Right renal cortex interstitium (tissue), 3 donors: ENCODE measurements at regions not wholly inside any gene's neighbourhood (a gene's known extent, or its start where the extent isn't known, plus 50 kb on each side); places are given as distances from the start of the nearest gene placed in this dataset.

Source experiments
- DNase-seq, 3 donors: peaks; one replicate each; pipeline ENCODE4 v3.0.0-alpha.2; 2013; ENCODE audit warnings: low read depth in 3 of 3, low spot score in 2 of 3

GRCh38 chr3:10583798-10584708, 78.7 kb upstream of the ATP2B2 start:
- no peak for DNase-seq

- no peak for DNase-seq
These were observed 80.6 kb upstream of the ATP2B2 start for GRCh38 chr3:10585945-10586344.

DNA sequence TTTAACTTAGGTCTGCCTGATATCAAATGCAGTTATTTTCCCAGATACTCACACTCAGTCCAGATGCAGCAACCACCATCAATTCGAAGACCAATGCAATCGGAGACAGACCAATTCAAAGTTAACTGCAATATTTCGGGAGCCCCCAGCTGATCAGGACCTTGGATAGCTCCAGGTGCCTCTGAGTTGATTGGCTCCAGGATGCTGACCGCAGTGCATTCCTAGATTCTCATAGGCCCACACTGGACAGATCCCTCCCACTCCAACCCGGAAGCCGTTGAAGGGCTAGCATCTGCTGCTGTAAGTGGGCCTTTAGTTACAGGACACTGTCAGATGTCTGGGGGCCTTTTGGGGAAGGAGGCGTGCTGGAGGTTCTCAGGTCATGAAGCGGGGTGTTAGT, 89.5 kb upstream of the ATP2B2 start:
- DNase-seq, result peak; percentile 62 to 78 (median 63)

- DNase-seq, result no peak
These were observed 91.5 kb upstream of the ATP2B2 start for GRCh38 chr3:10596746-10597448.

GRCh38 chr3:10597733-10598132, 92.3 kb upstream of the ATP2B2 start:
- DNase-seq, result no peak

GRCh38 chr3:10599017-10599416, 93.6 kb upstream of the ATP2B2 start:
- DNase-seq, result no peak

DNA sequence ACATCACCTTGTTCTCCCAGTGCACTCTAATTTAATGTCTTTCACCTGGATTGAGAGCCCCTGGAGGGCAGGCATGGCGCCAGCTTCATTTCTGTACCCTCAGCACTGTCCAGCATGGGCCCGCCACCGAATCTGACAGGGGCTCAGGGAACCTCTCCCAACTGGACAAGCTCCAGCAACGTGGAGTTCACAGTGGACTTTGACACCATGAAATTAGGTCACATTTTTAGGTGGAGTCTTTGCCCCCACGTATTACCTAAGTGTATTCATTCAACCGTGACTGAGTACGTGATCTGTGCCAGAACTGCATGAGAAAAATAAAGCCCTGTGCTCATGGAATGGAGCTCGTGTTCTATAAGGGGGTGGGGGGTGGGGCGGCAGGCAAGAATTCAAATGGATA, 94.1 kb upstream of the ATP2B2 start:
- DNase-seq, result no peak

GRCh38 chr3:10600296-10600714, 94.9 kb upstream of the ATP2B2 start:
- DNase-seq, result no peak

DNA sequence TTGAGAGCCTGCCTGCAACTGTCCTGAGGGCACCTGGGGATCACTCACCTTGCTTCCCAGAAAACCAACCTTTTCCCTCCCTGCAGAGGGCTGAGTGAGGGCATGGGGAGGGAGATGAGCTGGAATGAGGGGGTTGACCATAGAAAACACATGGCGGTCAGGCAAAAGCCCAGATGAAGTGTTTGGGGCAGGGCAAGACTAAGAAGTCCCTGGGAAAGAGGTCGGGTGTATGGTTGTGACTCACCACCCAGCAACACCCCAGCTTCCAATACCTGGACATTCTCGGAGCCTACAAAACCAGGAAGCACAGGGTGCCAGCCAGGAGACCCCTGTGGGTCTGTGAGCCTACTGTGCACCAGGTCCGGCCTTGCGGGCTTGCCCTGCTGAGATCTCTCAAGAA, 95.3 kb upstream of the ATP2B2 start:
- DNase-seq, result no peak

GRCh38 chr3:10601151-10601856, 95.9 kb upstream of the ATP2B2 start:
- no peak for DNase-seq

DNA sequence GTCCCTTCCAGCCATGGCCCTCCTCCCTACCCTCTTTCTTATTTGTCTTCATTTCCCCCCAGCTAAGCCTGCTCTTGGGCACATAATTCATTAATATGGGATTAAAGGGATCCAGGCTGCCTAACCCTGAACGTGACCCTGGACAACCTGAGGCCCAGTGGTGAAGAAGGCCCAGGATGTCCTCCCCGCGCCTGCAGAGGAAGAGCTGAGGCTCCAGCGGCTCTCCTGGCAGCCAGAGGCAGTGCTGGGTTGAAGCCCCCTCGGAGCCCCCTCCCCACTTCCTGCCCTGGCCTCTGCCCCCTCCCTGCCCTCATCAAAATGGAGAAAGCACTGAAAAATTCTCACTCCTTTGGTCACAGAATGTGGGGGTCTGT, 96.5 kb upstream of the ATP2B2 start:
- no peak for DNase-seq

- DNase-seq, result peak in 1 of 3 donors; percentile 32
These were observed 96.9 kb upstream of the ATP2B2 start for GRCh38 chr3:10602271-10602670.

- no peak for DNase-seq
These were observed 97.7 kb upstream of the ATP2B2 start for GRCh38 chr3:10602769-10603768.

GRCh38 chr3:10609134-10609533, 103.7 kb upstream of the ATP2B2 start:
- no peak for DNase-seq

- DNase-seq, result no peak
These were observed 108.8 kb upstream of the ATP2B2 start for GRCh38 chr3:10614168-10614567.

DNA sequence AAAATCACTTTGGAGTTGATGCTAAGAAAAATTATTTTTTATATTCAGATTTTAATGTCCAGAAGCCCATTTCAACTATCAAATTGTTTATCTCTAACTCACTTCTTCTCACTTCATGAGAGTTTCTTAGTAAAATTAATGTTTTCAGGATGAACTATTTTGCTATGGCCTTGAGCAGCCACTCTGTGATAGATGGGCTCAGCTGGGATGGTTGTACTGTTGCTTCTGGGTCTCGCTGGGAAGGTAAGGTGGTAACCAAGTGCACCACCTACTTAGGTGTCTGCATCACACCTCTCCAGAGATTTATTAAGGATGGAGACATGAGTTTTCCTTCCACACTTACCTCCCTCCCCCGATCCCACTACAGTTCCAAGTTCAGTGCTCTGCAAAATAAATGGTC, 110.3 kb upstream of the ATP2B2 start:
- DNase-seq, result no peak

DNA sequence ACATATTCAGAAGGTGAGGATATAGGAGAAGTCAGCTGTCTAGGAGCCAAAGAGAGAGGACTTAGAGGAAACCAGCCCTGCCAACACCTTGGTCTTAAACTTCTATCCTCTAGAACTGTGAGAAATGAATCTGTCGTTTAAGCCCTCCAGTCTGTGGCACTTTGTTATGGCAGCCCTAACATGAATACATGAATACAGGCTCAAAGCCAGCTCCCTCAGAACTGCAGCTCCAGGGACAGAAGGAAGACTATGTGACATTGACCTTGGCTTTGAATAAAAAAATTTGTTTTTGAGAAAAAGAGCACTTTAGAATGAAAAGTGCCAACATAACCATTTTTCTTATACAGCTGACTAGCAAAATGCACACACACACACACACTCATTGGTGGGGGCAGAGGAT, 110.9 kb upstream of the ATP2B2 start:
- no peak for DNase-seq

DNA sequence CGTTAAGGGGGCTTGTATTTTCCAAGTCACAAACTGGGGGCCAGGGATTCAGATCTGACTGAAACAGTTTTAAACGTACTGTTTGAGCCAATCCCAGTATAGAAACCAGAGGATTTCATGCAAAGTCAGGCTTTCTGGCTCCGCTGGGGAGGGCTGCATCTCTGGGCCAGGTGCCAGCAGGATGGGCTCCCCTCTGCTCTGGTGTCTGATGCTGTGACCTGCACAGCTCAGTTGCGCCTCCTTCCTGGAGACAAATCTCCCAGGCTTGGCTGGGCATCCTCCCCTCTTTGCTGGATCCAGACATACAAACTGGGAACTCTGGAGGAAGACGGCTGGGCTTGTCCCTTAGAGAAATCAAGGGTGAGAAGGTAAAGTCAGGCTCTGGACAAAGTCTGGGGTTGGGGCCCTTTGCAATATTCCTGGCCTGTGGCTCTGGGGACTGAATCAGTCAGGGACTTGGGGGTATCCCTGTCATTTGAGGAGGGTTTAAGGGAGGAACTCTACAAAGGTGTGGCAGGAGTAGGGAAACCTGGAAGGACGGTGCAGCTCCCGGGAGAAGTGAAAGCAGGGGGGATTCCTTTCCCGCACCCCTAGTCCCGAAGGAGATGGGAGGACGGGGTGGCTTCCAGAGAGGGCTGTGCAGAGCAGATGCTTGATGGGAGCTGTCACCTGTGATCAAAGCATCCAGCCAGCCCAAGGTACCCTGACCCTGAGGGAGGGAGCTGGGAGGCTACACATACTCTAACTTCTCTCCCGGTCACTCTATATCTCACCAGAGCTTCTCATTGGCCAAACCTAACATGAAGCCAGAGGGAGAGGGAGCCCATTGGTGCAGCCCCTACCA, 114.8 kb upstream of the ATP2B2 start:
- DNase-seq, result no peak

GRCh38 chr3:10620833-10621082, 115.4 kb upstream of the ATP2B2 start:
- DNase-seq, result no peak
